ENCODE measurements at regions not wholly inside any gene's neighbourhood (a gene's known extent, or its start where the extent isn't known, plus 50 kb on each side); places are given as distances from the start of the nearest gene placed in this dataset.

GRCh38 chr22:48478529-48479265, 1349.0 kb downstream of the BRD1 start:
- DNase-seq (ENCODE audit: low read depth), result no peak

- DNase-seq (ENCODE audit: low read depth), result no peak
Measured at GRCh38 chr22:48478124-48478523, 1349.5 kb downstream of the BRD1 start.

- no peak for DNase-seq (ENCODE audit: low read depth)
Measured at GRCh38 chr22:48477031-48477721, 1350.5 kb downstream of the BRD1 start.

- no peak for DNase-seq (ENCODE audit: low read depth)
Measured at GRCh38 chr22:48476577-48476976, 1351.1 kb downstream of the BRD1 start.

- DNase-seq (ENCODE audit: low read depth), result no peak
Measured at GRCh38 chr22:48475661-48476345, 1351.9 kb downstream of the BRD1 start.

- DNase-seq (ENCODE audit: low read depth), result no peak
Measured at GRCh38 chr22:48474881-48475280, 1352.8 kb downstream of the BRD1 start.

GRCh38 chr22:48473202-48473601, 1354.5 kb downstream of the BRD1 start:
- no peak for DNase-seq (ENCODE audit: low read depth)

- no peak for DNase-seq (ENCODE audit: low read depth)
Measured at GRCh38 chr22:48464246-48464645, 1363.4 kb downstream of the BRD1 start.

- no peak for DNase-seq (ENCODE audit: low read depth)
Measured at GRCh38 chr22:48459859-48460823, 1367.5 kb downstream of the BRD1 start.

GRCh38 chr22:48459259-48459658, 1368.4 kb downstream of the BRD1 start:
- no peak for DNase-seq (ENCODE audit: low read depth)

GRCh38 chr22:48456449-48456848, 1371.2 kb downstream of the BRD1 start:
- no peak for DNase-seq (ENCODE audit: low read depth)

GRCh38 chr22:48453751-48454485, 1373.8 kb downstream of the BRD1 start:
- no peak for DNase-seq (ENCODE audit: low read depth)

GRCh38 chr22:48453171-48453570, 1374.5 kb downstream of the BRD1 start:
- DNase-seq (ENCODE audit: low read depth), result no peak

- DNase-seq (ENCODE audit: low read depth), result no peak
Measured at GRCh38 chr22:48452766-48453165, 1374.9 kb downstream of the BRD1 start.

- no peak for DNase-seq (ENCODE audit: low read depth)
Measured at GRCh38 chr22:48451891-48452290, 1375.8 kb downstream of the BRD1 start.

GRCh38 chr22:48450188-48450825, 1377.4 kb downstream of the BRD1 start:
- DNase-seq (ENCODE audit: low read depth), result no peak

GRCh38 chr22:48449466-48450187, 1378.0 kb downstream of the BRD1 start:
- no peak for DNase-seq (ENCODE audit: low read depth)

- no peak for DNase-seq (ENCODE audit: low read depth)
Measured at GRCh38 chr22:48448821-48449220, 1378.9 kb downstream of the BRD1 start.

- DNase-seq (ENCODE audit: low read depth), result no peak
Measured at GRCh38 chr22:48445113-48445827, 1382.4 kb downstream of the BRD1 start.
